ENCODE measurements at regions not wholly inside any gene's neighbourhood (a gene's known extent, or its start where the extent isn't known, plus 50 kb on each side); places are given as distances from the start of the nearest gene placed in this dataset.

GRCh38 chr3:16658004-16658924 lies 53.0 kb upstream of the DAZL start:
- DNase-seq (ENCODE audit: low read depth in 2 of 2) = no peak

GRCh38 chr3:16658925-16659793 lies 53.9 kb upstream of the DAZL start:
- no peak for DNase-seq (ENCODE audit: low read depth in 2 of 2)

- DNase-seq (ENCODE audit: low read depth in 2 of 2) = no peak
Measured at GRCh38 chr3:16663854-16664712, 58.9 kb upstream of the DAZL start.

GRCh38 chr3:16665282-16665741 lies 60.1 kb upstream of the DAZL start:
- DNase-seq (ENCODE audit: low read depth in 2 of 2) = no peak

- no peak for DNase-seq (ENCODE audit: low read depth in 2 of 2)
Measured at GRCh38 chr3:16666206-16666605, 61.0 kb upstream of the DAZL start.

- no peak for DNase-seq (ENCODE audit: low read depth in 2 of 2)
Measured at GRCh38 chr3:16667633-16668032, 62.4 kb upstream of the DAZL start.

- DNase-seq (ENCODE audit: low read depth in 2 of 2) = no peak
Measured at GRCh38 chr3:16668776-16669545, 63.7 kb upstream of the DAZL start.

GRCh38 chr3:16670191-16670590 lies 65.0 kb upstream of the DAZL start:
- DNase-seq (ENCODE audit: low read depth in 2 of 2) = no peak

- no peak for DNase-seq (ENCODE audit: low read depth in 2 of 2)
Measured at GRCh38 chr3:16671690-16672089, 66.5 kb upstream of the DAZL start.

- no peak for DNase-seq (ENCODE audit: low read depth in 2 of 2)
Measured at GRCh38 chr3:16673530-16673929, 68.3 kb upstream of the DAZL start.

- DNase-seq (ENCODE audit: low read depth in 2 of 2) = no peak
Measured at GRCh38 chr3:16675805-16676204, 70.6 kb upstream of the DAZL start.

- no peak for DNase-seq (ENCODE audit: low read depth in 2 of 2)
Measured at GRCh38 chr3:16686679-16687078, 81.5 kb upstream of the DAZL start.

- DNase-seq (ENCODE audit: low read depth in 2 of 2) = no peak
Measured at GRCh38 chr3:16687221-16687620, 82.0 kb upstream of the DAZL start.

- DNase-seq (ENCODE audit: low read depth in 2 of 2) = no peak
Measured at GRCh38 chr3:16692486-16693344, 87.5 kb upstream of the DAZL start.

- DNase-seq (ENCODE audit: low read depth in 2 of 2) = no peak
Measured at GRCh38 chr3:16693820-16694219, 88.6 kb upstream of the DAZL start.

- no peak for DNase-seq (ENCODE audit: low read depth in 2 of 2)
Measured at GRCh38 chr3:16695710-16696109, 90.5 kb upstream of the DAZL start.

GRCh38 chr3:16697443-16698147 lies 92.4 kb upstream of the DAZL start:
- DNase-seq (ENCODE audit: low read depth in 2 of 2) = no peak

- DNase-seq (ENCODE audit: low read depth in 2 of 2) = no peak
Measured at GRCh38 chr3:16700651-16701050, 95.4 kb upstream of the DAZL start.

GRCh38 chr3:16704941-16705340 lies 99.7 kb upstream of the DAZL start:
- no peak for DNase-seq (ENCODE audit: low read depth in 2 of 2)
